ENCODE measurements at regions not wholly inside any gene's neighbourhood (a gene's known extent, or its start where the extent isn't known, plus 50 kb on each side); places are given as distances from the start of the nearest gene placed in this dataset.

GRCh38 chr10:34907743-34908430 is 92.8 kb upstream of the PARD3 start:
- H3K27ac ChIP-seq, result no peak overlapping the region
- no peaks in the 10 kb centered on the region for H3K27me3 ChIP-seq
- H3K36me3 ChIP-seq, result no peaks in the 10 kb centered on the region
- DNase-seq (ENCODE audit: low spot score), result no peak
- H3K4me3 ChIP-seq, result no peak overlapping the region
- no peaks in the 10 kb centered on the region for H3K9me3 ChIP-seq
- TF ChIP-seq CTCF (IDR thresholded peaks at IDR 0.05), result no peak
- H3K4me1 ChIP-seq, result peaks cover 0 to 6% of the 10 kb centered on the region in 2 donors

GRCh38 chr10:34906067-34906965 is 91.2 kb upstream of the PARD3 start:
- H3K4me3 ChIP-seq, result no peak overlapping the region

GRCh38 chr10:34905200-34905927 is 90.3 kb upstream of the PARD3 start:
- TF ChIP-seq CTCF (IDR thresholded peaks at IDR 0.05), result no peak
- no peak overlapping the region for H3K27ac ChIP-seq
- H3K4me3 ChIP-seq, result no peak overlapping the region
- H3K27me3 ChIP-seq, result no peaks in the 10 kb centered on the region
- no peaks in the 10 kb centered on the region for H3K9me3 ChIP-seq
- H3K4me1 ChIP-seq, result peaks cover 0 to 6% of the 10 kb centered on the region in 2 donors
- DNase-seq (ENCODE audit: low spot score), result no peak
- H3K36me3 ChIP-seq, result no peaks in the 10 kb centered on the region

More at GRCh38 chr10:34906067-34906965, 91.2 kb upstream of the PARD3 start:
- H3K4me1 ChIP-seq, result peaks cover 0 to 6% of the 10 kb centered on the region in 2 donors
- DNase-seq (ENCODE audit: low spot score), result no peak
- no peak for TF ChIP-seq CTCF (IDR thresholded peaks at IDR 0.05)
- H3K36me3 ChIP-seq, result no peaks in the 10 kb centered on the region
- no peaks in the 10 kb centered on the region for H3K27me3 ChIP-seq
- no peak overlapping the region for H3K27ac ChIP-seq
- H3K9me3 ChIP-seq, result no peaks in the 10 kb centered on the region

- Histone ChIP-seq H3K4me1 (peaks cover 0 to 6% of the 10 kb centered on the region in 2 donors), H3K9me3 (no peaks in the 10 kb centered on the region), H3K4me3 (no peak overlapping the region), H3K27me3 (no peaks in the 10 kb centered on the region), H3K36me3 (no peaks in the 10 kb centered on the region), H3K27ac (no peak overlapping the region)
- no peak for DNase-seq (ENCODE audit: low spot score)
- no peak for TF ChIP-seq CTCF (IDR thresholded peaks at IDR 0.05)
Measured at GRCh38 chr10:34904191-34904590, 89.1 kb upstream of the PARD3 start.

- no peak overlapping the region for H3K4me3 ChIP-seq
- H3K9me3 ChIP-seq, result no peaks in the 10 kb centered on the region
- H3K4me1 ChIP-seq, result no peaks in the 10 kb centered on the region
- H3K27ac ChIP-seq, result no peak overlapping the region
- H3K36me3 ChIP-seq, result no peaks in the 10 kb centered on the region
- no peaks in the 10 kb centered on the region for H3K27me3 ChIP-seq
- no peak for TF ChIP-seq CTCF (IDR thresholded peaks at IDR 0.05)
- no peak for DNase-seq (ENCODE audit: low spot score)
Measured at GRCh38 chr10:34899161-34899560, 84.1 kb upstream of the PARD3 start.
